ENCODE measurements at regions not wholly inside any gene's neighbourhood (a gene's known extent, or its start where the extent isn't known, plus 50 kb on each side); places are given as distances from the start of the nearest gene placed in this dataset.

- H3K27ac ChIP-seq: no peak overlapping the region
- in situ Hi-C loops (cut with MboI; ENCODE audit: low pct_unique_long_range_greater_than_20kb in 2 of 9, low sequenced_read_pairs in 9 of 9, unreplicated experiment in 9 of 9): no loop called here
Measured at GRCh38 chr13:73934215-73934641, 200.0 kb downstream of the KLF12 start.

DNA sequence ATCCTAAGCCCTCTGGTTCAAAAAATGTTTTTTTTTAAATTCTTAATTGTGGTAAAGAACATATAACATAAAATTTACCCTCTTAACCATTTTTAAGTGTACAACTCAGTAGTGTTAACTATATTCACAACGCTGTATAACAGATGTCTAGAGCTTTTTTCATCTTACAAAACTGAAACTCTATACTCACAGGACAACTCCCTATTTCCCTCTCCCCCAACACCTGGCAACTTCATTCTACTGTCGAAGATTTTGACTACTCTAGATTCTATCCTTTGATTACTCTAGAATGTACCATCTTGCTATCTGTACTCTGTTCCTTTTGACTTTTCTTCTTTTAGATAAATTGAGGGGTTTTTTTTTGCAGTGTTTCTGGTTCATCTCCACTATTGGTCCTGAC lies 200.4 kb downstream of the KLF12 start:
- in situ Hi-C loops (cut with MboI; ENCODE audit: low pct_unique_long_range_greater_than_20kb in 2 of 9, low sequenced_read_pairs in 9 of 9, unreplicated experiment in 9 of 9): no loop called here
- 86 to 100% (median 96%) methylated on average over 1 to 2 of the region's 2 CpGs; no CpG with 5 or more reads in 2 of the 10 experiments for WGBS, 10 experiments
- Histone ChIP-seq H3K27ac (no peak overlapping the region), H3K4me1 (replicated peaks in 1 of 2) (peaks cover 9 to 17% of the 10 kb centered on the region in 2 donors), H3K4me3 (no peak overlapping the region)
- peak in 1 of 8 experiments; percentile 22 for ATAC-seq (replicated peaks in 6 of 8)

More at GRCh38 chr13:73934215-73934641, 200.0 kb downstream of the KLF12 start:
- no peak for ATAC-seq (replicated peaks in 6 of 8)
- WGBS, 10 experiments: 60 to 100% (median 90%) methylated on average over 3 to 4 of the region's 4 CpGs
- peaks cover 10 to 17% of the 10 kb centered on the region in 2 donors for H3K4me1 ChIP-seq (replicated peaks in 1 of 2)
- no peak overlapping the region for H3K4me3 ChIP-seq

DNA sequence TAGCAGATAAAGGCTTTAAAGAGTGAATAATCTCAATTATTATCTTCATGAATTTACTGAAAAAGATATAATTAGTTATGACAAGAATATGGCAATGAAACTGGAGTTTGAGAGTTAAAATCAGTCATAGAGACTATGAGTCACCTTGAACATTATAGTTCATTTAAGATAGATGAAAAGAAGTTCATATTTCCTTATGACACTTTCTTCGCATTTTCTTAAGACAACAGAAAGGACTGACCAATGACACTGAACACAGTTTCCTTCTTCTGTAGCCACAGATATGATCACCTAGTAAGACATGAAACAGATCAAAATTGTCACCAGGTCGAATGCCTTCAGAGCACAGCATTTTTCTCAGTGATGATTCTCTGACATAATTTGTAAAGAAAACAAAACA lies 202.1 kb downstream of the KLF12 start:
- WGBS, 10 experiments: 66 to 100% (median 91%) methylated on average over 1 to 2 of the region's 2 CpGs; no CpG with 5 or more reads in 1 of the 10 experiments
- Histone ChIP-seq H3K4me1 (replicated peaks in 1 of 2) (peaks cover 0 to 3% of the 10 kb centered on the region in 2 donors), H3K27ac (no peak overlapping the region), H3K4me3 (no peak overlapping the region)
- ATAC-seq (replicated peaks in 6 of 8): no peak
- in situ Hi-C loops (cut with MboI; ENCODE audit: low pct_unique_long_range_greater_than_20kb in 2 of 9, low sequenced_read_pairs in 9 of 9, unreplicated experiment in 9 of 9): no loop called here

DNA sequence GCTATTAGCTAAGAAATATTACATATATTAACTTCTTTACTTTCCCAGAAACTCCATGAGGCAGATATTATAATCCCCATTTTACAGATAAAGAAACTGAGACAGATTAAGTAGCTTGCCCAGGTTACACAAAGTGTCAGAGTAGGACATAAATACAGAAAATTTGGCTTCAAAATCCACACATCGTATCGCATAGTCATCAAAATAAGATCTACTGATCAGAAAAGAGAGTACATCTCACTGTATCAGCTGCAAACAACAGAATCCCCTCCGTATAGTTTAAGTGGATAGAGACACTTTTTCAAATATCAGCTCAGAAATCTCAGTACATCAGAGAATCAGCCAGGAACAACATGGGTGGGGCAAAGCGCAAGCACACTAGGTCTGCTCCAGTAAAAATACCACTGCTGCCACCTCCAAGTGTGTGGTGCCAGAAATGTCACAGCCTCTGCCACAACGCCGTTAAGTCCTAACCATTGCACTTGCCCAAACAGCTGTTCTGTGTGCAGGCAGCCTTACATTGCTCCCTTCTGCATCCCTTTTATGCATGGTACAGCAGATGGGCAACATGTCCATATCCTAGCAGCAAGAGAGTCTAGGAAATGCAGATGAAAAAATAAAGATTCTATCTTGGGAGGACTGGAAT lies 204.8 kb downstream of the KLF12 start:
- in situ Hi-C loops (cut with MboI; ENCODE audit: low pct_unique_long_range_greater_than_20kb in 2 of 9, low sequenced_read_pairs in 9 of 9, unreplicated experiment in 9 of 9): no loop called here
- no peak overlapping the region for H3K4me3 ChIP-seq
- H3K4me1 ChIP-seq (replicated peaks in 1 of 2): no peaks in the 10 kb centered on the region
- 90 to 100% (median 96%) methylated on average over 1 to 6 of the region's 6 CpGs for WGBS, 10 experiments
- no peak overlapping the region for H3K27ac ChIP-seq
- no peak for ATAC-seq (replicated peaks in 6 of 8)

DNA sequence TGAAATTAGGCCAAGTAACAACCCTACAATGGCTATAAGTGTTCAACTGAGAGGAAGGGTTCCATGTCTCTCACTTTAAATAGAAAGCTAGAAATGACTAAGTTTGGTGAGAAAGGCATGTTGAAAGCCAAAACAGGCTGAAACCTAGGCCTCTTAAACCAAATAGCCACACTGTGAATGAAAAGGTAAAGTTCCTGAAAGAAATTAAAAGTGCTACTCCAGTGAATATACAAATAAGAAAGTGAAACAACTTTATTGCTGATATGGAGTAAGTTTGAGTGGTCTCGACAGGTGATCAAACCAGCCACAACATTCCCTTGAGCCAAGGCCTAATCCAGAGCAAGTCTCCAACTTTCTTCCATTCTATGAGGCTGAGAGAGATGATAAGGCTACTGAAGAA lies 209.6 kb downstream of the KLF12 start:
- H3K4me3 ChIP-seq: no peak overlapping the region
- in situ Hi-C loops (cut with MboI; ENCODE audit: low pct_unique_long_range_greater_than_20kb in 2 of 9, low sequenced_read_pairs in 9 of 9, unreplicated experiment in 9 of 9): no loop called here
- H3K27ac ChIP-seq: no peak overlapping the region
- peaks cover 6% of the 10 kb centered on the region in 2 donors for H3K4me1 ChIP-seq (replicated peaks in 1 of 2)
- 80 to 100% (median 100%) methylated on average over 1 of the region's 1 CpG; no CpG with 5 or more reads in 1 of the 10 experiments for WGBS, 10 experiments
- no peak for ATAC-seq (replicated peaks in 6 of 8)

DNA sequence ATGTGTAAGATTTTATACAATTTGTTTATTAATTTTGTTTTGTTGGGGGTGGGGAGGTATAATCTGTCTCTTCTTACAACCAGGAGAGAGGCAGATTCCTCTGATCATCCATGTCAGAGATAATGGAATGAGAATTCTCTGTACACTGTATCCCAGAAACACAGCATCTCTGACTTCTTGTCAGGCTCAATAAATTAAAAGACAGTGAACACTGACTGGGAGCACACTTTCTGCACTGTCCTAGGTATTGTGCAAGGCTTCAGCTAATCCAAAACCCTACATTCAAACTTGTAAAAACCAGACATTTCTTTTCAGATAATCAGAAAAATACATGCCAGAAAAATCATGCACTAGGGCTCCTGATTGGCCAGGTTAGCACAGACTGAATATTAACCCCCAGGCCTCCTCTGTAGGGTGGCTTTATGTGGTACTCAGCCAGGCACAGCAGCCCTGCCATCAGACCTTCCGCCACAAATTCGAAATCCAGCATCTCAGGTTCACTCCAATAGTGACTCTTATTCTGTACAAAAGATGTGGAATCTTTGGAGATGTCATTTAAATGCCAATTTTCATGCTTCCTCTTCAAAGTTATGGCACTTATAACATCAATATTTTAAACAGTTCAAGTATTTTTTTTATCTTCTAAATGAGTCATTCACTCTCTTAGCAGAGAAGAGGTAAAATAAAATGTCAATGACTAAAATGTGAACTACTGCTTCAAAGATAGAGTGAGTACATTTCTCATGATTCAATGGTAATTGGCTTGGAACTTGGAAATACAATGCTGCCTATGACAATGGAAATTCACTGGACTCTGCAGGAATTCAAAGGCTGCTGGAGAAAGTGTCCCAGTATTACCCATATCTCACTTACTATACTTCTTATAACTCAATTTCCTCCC lies 211.5 kb downstream of the KLF12 start:
- in situ Hi-C loops (cut with MboI; ENCODE audit: low pct_unique_long_range_greater_than_20kb in 2 of 9, low sequenced_read_pairs in 9 of 9, unreplicated experiment in 9 of 9): no loop called here
- WGBS, 10 experiments: 73 to 100% (median 97%) methylated on average over 1 to 2 of the region's 2 CpGs; no CpG with 5 or more reads in 6 of the 10 experiments
- ATAC-seq (replicated peaks in 6 of 8): peak in 5 of 8 experiments; percentile 57 to 76 (median 67)
- Histone ChIP-seq H3K4me1 (replicated peaks in 1 of 2) (peaks cover 6% of the 10 kb centered on the region in 2 donors), H3K4me3 (no peak overlapping the region), H3K27ac (no peak overlapping the region)

DNA sequence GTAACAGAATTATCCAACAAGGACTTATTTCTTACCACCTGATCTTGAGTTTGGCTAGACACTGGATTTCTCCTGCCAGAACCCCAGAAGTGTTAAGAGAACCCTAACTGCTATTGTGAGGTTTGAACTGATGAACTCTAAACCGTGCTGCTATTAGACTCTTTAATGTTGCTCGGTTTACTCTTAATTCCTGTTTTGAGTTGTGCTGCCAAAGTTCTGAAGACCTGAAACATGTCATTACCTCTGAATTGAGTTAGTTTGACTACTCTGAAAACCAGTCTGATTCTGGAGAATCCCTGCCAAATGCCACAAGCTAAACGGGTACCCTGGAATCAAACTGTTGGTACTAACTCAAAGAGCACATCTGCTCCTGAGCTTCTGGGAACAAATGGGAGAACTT lies 215.5 kb downstream of the KLF12 start:
- 17 to 100% (median 92%) methylated on average over 1 to 3 of the region's 3 CpGs; no CpG with 5 or more reads in 2 of the 10 experiments for WGBS, 10 experiments
- H3K4me1 ChIP-seq (replicated peaks in 1 of 2): peaks cover 6 to 14% of the 10 kb centered on the region in 2 donors
- no peak overlapping the region for H3K27ac ChIP-seq
- H3K4me3 ChIP-seq: no peak overlapping the region
- in situ Hi-C loops (cut with MboI; ENCODE audit: low pct_unique_long_range_greater_than_20kb in 2 of 9, low sequenced_read_pairs in 9 of 9, unreplicated experiment in 9 of 9): no loop called here
- ATAC-seq (replicated peaks in 6 of 8): no peak

DNA sequence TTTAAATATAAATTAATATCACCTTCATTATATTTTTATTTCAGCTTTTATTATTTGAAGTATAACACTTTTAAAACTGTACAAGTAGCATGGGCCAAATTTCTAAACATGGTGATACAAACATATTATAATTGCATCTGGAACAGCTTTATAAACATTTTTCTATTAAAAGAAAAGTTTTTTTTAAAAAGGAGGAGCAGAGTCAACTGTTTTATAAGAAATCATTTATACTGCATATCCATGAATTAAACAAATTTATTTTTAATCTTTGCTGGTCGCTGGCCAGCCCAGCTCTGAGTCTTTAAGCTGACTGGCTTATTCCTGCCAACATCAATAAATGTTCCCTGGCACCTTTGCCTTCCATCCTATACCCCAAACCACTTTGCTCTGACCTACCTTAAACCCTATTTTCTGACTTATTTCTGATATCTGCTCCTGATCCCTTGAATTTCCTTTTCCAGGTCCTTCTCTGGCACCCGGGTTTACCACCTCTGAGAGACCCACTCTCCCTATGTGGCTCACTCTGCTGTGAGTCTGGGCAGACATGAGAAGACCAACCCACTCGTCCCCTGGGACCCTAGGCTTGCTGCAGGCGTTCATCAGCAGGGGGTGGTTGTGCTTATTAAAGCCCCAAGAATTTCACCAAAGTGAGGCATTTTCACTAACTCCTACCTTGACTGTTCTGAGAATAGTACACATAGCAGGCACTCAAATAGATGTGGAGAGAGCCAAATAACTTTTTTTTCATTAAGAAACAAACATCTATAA lies 220.3 kb downstream of the KLF12 start:
- Histone ChIP-seq H3K27ac (no peak overlapping the region), H3K4me3 (no peak overlapping the region), H3K4me1 (replicated peaks in 1 of 2) (peaks cover 0 to 8% of the 10 kb centered on the region in 2 donors)
- in situ Hi-C loops (cut with MboI; ENCODE audit: low pct_unique_long_range_greater_than_20kb in 2 of 9, low sequenced_read_pairs in 9 of 9, unreplicated experiment in 9 of 9): no loop called here
- peak in 1 of 8 experiments; percentile 44 for ATAC-seq (replicated peaks in 6 of 8)
- WGBS, 10 experiments: 23 to 100% (median 80%) methylated on average over 1 to 4 of the region's 4 CpGs; no CpG with 5 or more reads in 3 of the 10 experiments

DNA sequence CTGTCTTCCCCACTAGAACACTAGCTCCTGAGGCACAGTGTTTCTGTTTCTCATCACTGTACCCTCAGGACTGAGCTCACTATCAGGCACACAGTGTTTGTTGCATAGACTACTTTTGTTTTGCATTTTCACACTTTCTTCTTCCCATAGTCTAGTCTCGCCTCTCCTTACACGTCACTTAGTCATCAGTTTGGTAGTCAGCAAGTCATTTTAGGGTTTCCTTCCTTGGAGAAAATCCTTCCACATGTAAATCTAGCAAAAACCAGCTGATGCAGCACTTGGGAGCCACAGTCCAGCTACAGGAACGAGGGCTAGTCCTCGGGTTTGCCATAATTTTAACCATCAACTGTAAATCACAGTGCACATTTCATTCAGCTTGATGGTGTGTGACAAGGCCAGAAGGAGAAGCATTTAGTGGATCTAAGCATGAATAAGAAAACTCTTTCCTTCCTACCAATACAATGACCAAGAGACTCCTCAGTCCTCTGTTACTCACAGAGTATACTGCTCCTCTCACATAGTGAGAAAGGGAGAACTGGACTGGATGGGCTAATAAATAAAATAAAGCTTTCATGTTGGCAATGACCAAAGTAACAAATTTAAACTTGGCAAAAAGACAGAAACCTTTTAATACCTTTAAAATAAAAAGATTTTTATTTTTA lies 221.0 kb downstream of the KLF12 start:
- peak; percentile 17 to 90 (median 59) for ATAC-seq (replicated peaks in 6 of 8)
- in situ Hi-C loops (cut with MboI; ENCODE audit: low pct_unique_long_range_greater_than_20kb in 2 of 9, low sequenced_read_pairs in 9 of 9, unreplicated experiment in 9 of 9): no loop called here
- Histone ChIP-seq H3K4me3 (no peak overlapping the region), H3K4me1 (replicated peaks in 1 of 2) (peaks cover 0 to 8% of the 10 kb centered on the region in 2 donors), H3K27ac (no peak overlapping the region)
- WGBS, 10 experiments: 7 to 100% (median 53%) methylated on average over 1 to 4 of the region's 4 CpGs

GRCh38 chr13:73911361-73911760 lies 222.8 kb downstream of the KLF12 start:
- ATAC-seq (replicated peaks in 6 of 8): peak in 3 of 8 experiments; percentile 54 to 78 (median 65)
- no peak overlapping the region for H3K4me3 ChIP-seq
- in situ Hi-C loops (cut with MboI; ENCODE audit: low pct_unique_long_range_greater_than_20kb in 2 of 9, low sequenced_read_pairs in 9 of 9, unreplicated experiment in 9 of 9): no loop called here
- no peak overlapping the region for H3K27ac ChIP-seq
- no peaks in the 10 kb centered on the region for H3K4me1 ChIP-seq (replicated peaks in 1 of 2)

- no peak for ATAC-seq (replicated peaks in 6 of 8)
- no peak overlapping the region for H3K4me3 ChIP-seq
- no peak overlapping the region for H3K27ac ChIP-seq
- in situ Hi-C loops (cut with MboI; ENCODE audit: low pct_unique_long_range_greater_than_20kb in 2 of 9, low sequenced_read_pairs in 9 of 9, unreplicated experiment in 9 of 9): no loop called here
- H3K4me1 ChIP-seq (replicated peaks in 1 of 2): no peaks in the 10 kb centered on the region
Measured at GRCh38 chr13:73910733-73911132, 223.5 kb downstream of the KLF12 start.

GRCh38 chr13:73908809-73909208 lies 225.4 kb downstream of the KLF12 start:
- H3K4me3 ChIP-seq: no peak overlapping the region
- H3K4me1 ChIP-seq (replicated peaks in 1 of 2): no peaks in the 10 kb centered on the region
- H3K27ac ChIP-seq: no peak overlapping the region
- WGBS, 10 experiments: 60 to 100% (median 96%) methylated on average over 1 to 5 of the region's 5 CpGs; no CpG with 5 or more reads in 2 of the 10 experiments
- in situ Hi-C loops (cut with MboI; ENCODE audit: low pct_unique_long_range_greater_than_20kb in 2 of 9, low sequenced_read_pairs in 9 of 9, unreplicated experiment in 9 of 9): no loop called here
- no peak for ATAC-seq (replicated peaks in 6 of 8)
